ENCODE measurements at regions not wholly inside any gene's neighbourhood (a gene's known extent, or its start where the extent isn't known, plus 50 kb on each side); places are given as distances from the start of the nearest gene placed in this dataset.

DNA sequence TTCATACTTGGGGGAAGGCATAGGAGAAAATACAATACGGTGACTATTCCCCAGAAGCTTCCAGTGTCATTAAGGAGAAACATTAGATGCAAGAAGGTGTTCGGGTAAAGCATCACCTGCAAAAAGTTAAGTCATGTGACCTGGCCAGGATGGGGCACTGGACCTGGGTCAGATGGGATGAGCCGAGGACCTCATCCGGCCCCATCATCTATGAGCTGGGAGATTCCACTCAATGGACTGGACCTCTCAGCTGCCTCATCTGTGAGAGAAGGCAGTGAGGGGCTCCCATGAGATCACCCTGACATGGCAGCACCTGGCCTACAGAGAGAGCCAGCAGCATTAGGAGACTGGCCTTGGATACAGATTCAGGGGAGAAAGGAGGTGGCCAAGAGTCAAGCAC lies 111.4 kb upstream of the TEX51 start:
- Histone ChIP-seq H3K4me3 (ENCODE audit: low read length) (no peak overlapping the region), H3K4me1 (ENCODE audit: control insufficient read depth, insufficient read depth, low read length) (no peaks in the 10 kb centered on the region), H3K36me3 (ENCODE audit: control insufficient read depth, insufficient read depth, low read length) (no peaks in the 10 kb centered on the region), H3K27ac (ENCODE audit: low read depth, low read length) (no peak overlapping the region), H3K9ac (ENCODE audit: low read length) (no peak overlapping the region), H3K27me3 (ENCODE audit: control insufficient read depth, insufficient read depth, low read length) (no peaks in the 10 kb centered on the region)

- Histone ChIP-seq H3K27me3 (ENCODE audit: control insufficient read depth, insufficient read depth, low read length) (no peaks in the 10 kb centered on the region), H3K4me1 (ENCODE audit: control insufficient read depth, insufficient read depth, low read length) (no peaks in the 10 kb centered on the region), H3K4me3 (ENCODE audit: low read length) (no peak overlapping the region), H3K36me3 (ENCODE audit: control insufficient read depth, insufficient read depth, low read length) (no peaks in the 10 kb centered on the region), H3K9ac (ENCODE audit: low read length) (no peak overlapping the region), H3K27ac (ENCODE audit: low read depth, low read length) (no peak overlapping the region)
These were observed 110.6 kb upstream of the TEX51 start for GRCh38 chr2:126788113-126788512.

DNA sequence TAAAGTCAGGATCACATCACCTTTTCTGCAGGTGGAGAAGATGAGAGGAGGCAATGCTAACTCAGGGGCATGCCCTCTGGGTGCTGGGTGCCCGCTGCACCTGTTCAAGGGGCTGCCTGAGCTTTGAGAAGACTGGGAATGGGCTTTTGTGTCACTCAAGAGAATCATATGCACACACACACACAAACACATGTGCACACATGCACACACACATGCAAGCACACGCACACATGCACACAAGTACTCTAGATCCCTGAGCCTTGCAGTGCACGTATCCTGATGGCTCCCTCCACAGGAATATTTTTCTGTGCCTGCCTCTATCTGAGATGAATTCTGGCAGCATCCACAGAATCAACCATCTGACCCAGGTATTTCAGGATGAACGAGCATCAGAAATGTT lies 110.0 kb upstream of the TEX51 start:
- Histone ChIP-seq H3K27ac (ENCODE audit: low read depth, low read length) (no peak overlapping the region), H3K9ac (ENCODE audit: low read length) (no peak overlapping the region), H3K4me1 (ENCODE audit: control insufficient read depth, insufficient read depth, low read length) (no peaks in the 10 kb centered on the region), H3K4me3 (ENCODE audit: low read length) (no peak overlapping the region), H3K27me3 (ENCODE audit: control insufficient read depth, insufficient read depth, low read length) (peaks cover 2% of the 10 kb centered on the region), H3K36me3 (ENCODE audit: control insufficient read depth, insufficient read depth, low read length) (no peaks in the 10 kb centered on the region)

GRCh38 chr2:126790987-126791780 lies 107.5 kb upstream of the TEX51 start:
- Histone ChIP-seq H3K9ac (ENCODE audit: low read length) (no peak overlapping the region), H3K4me1 (ENCODE audit: control insufficient read depth, insufficient read depth, low read length) (no peaks in the 10 kb centered on the region), H3K36me3 (ENCODE audit: control insufficient read depth, insufficient read depth, low read length) (no peaks in the 10 kb centered on the region), H3K4me3 (ENCODE audit: low read length) (no peak overlapping the region), H3K27ac (ENCODE audit: low read depth, low read length) (no peak overlapping the region), H3K27me3 (ENCODE audit: control insufficient read depth, insufficient read depth, low read length) (peaks cover 2% of the 10 kb centered on the region)

DNA sequence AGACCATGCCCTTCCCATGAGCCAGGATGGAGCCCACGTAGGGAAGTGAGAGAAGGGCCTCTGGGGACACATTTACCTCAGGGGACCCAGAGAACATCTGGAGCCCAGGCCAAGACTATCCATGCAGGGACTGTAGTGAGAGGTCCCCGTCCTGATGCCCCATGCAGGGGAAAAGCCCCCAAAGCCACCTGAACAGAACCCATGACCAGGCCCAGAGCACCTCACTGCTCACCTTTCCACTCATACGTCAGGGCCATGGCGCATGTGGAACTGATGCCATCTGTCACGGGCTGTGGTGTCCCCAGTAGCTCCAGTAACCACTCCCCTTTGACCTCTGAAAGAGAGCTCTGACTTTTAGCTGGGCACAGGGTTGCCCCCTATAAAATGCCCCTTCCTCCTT lies 106.5 kb upstream of the TEX51 start:
- H3K27ac ChIP-seq (ENCODE audit: low read depth, low read length): no peak overlapping the region
- no peak overlapping the region for H3K9ac ChIP-seq (ENCODE audit: low read length)
- H3K4me3 ChIP-seq (ENCODE audit: low read length): no peak overlapping the region
- no peaks in the 10 kb centered on the region for H3K36me3 ChIP-seq (ENCODE audit: control insufficient read depth, insufficient read depth, low read length)
- no peaks in the 10 kb centered on the region for H3K4me1 ChIP-seq (ENCODE audit: control insufficient read depth, insufficient read depth, low read length)
- peaks cover 2% of the 10 kb centered on the region for H3K27me3 ChIP-seq (ENCODE audit: control insufficient read depth, insufficient read depth, low read length)

GRCh38 chr2:126792993-126793392 lies 105.7 kb upstream of the TEX51 start:
- H3K27me3 ChIP-seq (ENCODE audit: control insufficient read depth, insufficient read depth, low read length): peaks cover 2% of the 10 kb centered on the region
- H3K27ac ChIP-seq (ENCODE audit: low read depth, low read length): no peak overlapping the region
- H3K36me3 ChIP-seq (ENCODE audit: control insufficient read depth, insufficient read depth, low read length): no peaks in the 10 kb centered on the region
- no peak overlapping the region for H3K9ac ChIP-seq (ENCODE audit: low read length)
- H3K4me3 ChIP-seq (ENCODE audit: low read length): no peak overlapping the region
- H3K4me1 ChIP-seq (ENCODE audit: control insufficient read depth, insufficient read depth, low read length): no peaks in the 10 kb centered on the region

- H3K27me3 ChIP-seq (ENCODE audit: control insufficient read depth, insufficient read depth, low read length): peaks cover 2% of the 10 kb centered on the region
These were observed 104.6 kb upstream of the TEX51 start for GRCh38 chr2:126793885-126794613.

DNA sequence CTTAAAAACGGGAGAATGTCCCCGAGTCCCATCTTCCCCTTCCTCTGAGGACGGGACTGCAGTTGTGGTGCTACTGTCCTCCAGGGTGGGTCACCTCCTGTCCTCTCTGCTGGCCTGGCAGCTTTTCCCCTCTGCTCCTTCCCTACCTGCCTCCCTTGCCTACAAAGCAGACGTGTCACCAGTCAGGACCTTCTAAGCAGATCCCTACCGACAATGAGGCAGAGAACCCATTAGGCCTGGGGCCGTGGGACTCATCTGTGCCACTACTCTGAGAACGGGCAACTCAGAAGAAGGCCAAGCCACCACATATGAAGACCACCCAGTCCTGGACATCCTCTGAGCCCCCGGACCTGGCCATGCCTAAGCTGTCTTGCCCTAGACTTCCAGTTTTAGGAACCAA lies 103.0 kb upstream of the TEX51 start:
- Histone ChIP-seq H3K9ac (ENCODE audit: low read length) (no peak overlapping the region), H3K4me3 (ENCODE audit: low read length) (no peak overlapping the region), H3K4me1 (ENCODE audit: control insufficient read depth, insufficient read depth, low read length) (no peaks in the 10 kb centered on the region), H3K36me3 (ENCODE audit: control insufficient read depth, insufficient read depth, low read length) (no peaks in the 10 kb centered on the region), H3K27me3 (ENCODE audit: control insufficient read depth, insufficient read depth, low read length) (peaks cover 2% of the 10 kb centered on the region), H3K27ac (ENCODE audit: low read depth, low read length) (no peak overlapping the region)

More at GRCh38 chr2:126793885-126794613, 104.6 kb upstream of the TEX51 start:
- H3K36me3 ChIP-seq (ENCODE audit: control insufficient read depth, insufficient read depth, low read length): no peaks in the 10 kb centered on the region
- H3K27ac ChIP-seq (ENCODE audit: low read depth, low read length): no peak overlapping the region
- H3K4me1 ChIP-seq (ENCODE audit: control insufficient read depth, insufficient read depth, low read length): no peaks in the 10 kb centered on the region
- H3K9ac ChIP-seq (ENCODE audit: low read length): no peak overlapping the region
- no peak overlapping the region for H3K4me3 ChIP-seq (ENCODE audit: low read length)

DNA sequence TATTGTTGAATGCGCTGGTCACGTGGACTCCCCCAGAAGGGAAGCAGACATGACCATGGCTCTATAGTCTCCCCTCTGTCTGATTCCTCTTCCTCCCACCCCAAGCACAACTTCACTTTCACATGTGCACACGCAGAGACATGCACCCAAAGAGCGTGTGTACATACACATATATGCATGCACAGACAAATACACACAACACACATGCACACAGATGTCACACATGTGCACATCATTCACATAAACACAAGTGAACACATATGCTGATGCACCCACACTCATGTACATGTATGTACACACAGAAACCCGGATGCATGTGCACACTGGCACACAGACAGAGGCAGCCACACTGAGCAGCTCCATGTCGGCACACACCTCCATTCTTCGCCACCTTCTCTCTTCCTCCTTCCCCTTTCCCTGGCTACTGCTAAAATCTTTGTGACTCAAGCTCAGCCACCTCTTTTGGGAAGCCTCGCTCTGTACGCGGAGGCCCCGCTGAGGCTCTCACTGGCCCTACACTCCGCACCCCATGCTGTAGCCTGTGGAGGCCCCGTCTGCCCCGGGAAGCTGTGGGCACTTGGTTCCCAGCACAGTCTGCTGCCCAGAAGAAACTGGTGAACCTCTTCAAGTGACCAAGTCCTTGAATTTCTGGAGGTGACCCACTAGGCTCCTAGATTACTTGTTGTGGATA lies 101.6 kb upstream of the TEX51 start:
- Histone ChIP-seq H3K4me3 (ENCODE audit: low read length) (no peak overlapping the region), H3K4me1 (ENCODE audit: control insufficient read depth, insufficient read depth, low read length) (no peaks in the 10 kb centered on the region), H3K9ac (ENCODE audit: low read length) (no peak overlapping the region), H3K27ac (ENCODE audit: low read depth, low read length) (no peak overlapping the region), H3K27me3 (ENCODE audit: control insufficient read depth, insufficient read depth, low read length) (peaks cover 2% of the 10 kb centered on the region), H3K36me3 (ENCODE audit: control insufficient read depth, insufficient read depth, low read length) (no peaks in the 10 kb centered on the region)

- Histone ChIP-seq H3K27ac (ENCODE audit: low read depth, low read length) (no peak overlapping the region), H3K36me3 (ENCODE audit: control insufficient read depth, insufficient read depth, low read length) (no peaks in the 10 kb centered on the region), H3K4me1 (ENCODE audit: control insufficient read depth, insufficient read depth, low read length) (no peaks in the 10 kb centered on the region), H3K27me3 (ENCODE audit: control insufficient read depth, insufficient read depth, low read length) (peaks cover 2% of the 10 kb centered on the region), H3K4me3 (ENCODE audit: low read length) (no peak overlapping the region), H3K9ac (ENCODE audit: low read length) (no peak overlapping the region)
These were observed 100.9 kb upstream of the TEX51 start for GRCh38 chr2:126797622-126798275.

- H3K9ac ChIP-seq (ENCODE audit: low read length): no peak overlapping the region
- H3K27ac ChIP-seq (ENCODE audit: low read depth, low read length): no peak overlapping the region
- no peaks in the 10 kb centered on the region for H3K36me3 ChIP-seq (ENCODE audit: control insufficient read depth, insufficient read depth, low read length)
- no peaks in the 10 kb centered on the region for H3K27me3 ChIP-seq (ENCODE audit: control insufficient read depth, insufficient read depth, low read length)
- H3K4me3 ChIP-seq (ENCODE audit: low read length): no peak overlapping the region
- no peaks in the 10 kb centered on the region for H3K4me1 ChIP-seq (ENCODE audit: control insufficient read depth, insufficient read depth, low read length)
These were observed 100.2 kb upstream of the TEX51 start for GRCh38 chr2:126798276-126799140.

Data from rectal smooth muscle tissue (tissue), 1 donor.